ENCODE measurements at regions not wholly inside any gene's neighbourhood (a gene's known extent, or its start where the extent isn't known, plus 50 kb on each side); places are given as distances from the start of the nearest gene placed in this dataset.

GRCh38 chr15:36519067-36519466, 60.4 kb upstream of the CDIN1 start:
- Histone ChIP-seq H3K27ac (no peak overlapping the region), H3K36me3 (replicated peaks in 1 of 2) (no peaks in the 10 kb centered on the region), H3K4me3 (no peak overlapping the region), H3K27me3 (no peaks in the 10 kb centered on the region), H3K4me1 (replicated peaks in 1 of 2) (no peaks in the 10 kb centered on the region), H3K9me3 (replicated peaks in 1 of 3) (no peaks in the 10 kb centered on the region)
- no peak for TF ChIP-seq CTCF (IDR thresholded peaks at IDR 0.05)
- no peak for TF ChIP-seq POLR2A (IDR thresholded peaks at IDR 0.05)
- WGBS, 4 donors, result 88 to 96% (median 90%) methylated on average over 5 to 6 of the region's 6 CpGs
- no peak for DNase-seq
- intact Hi-C loops (cut with DNase I), result no loop called here

GRCh38 chr15:36525430-36525829, 54.0 kb upstream of the CDIN1 start:
- H3K36me3 ChIP-seq (replicated peaks in 1 of 2), result no peaks in the 10 kb centered on the region

GRCh38 chr15:36527235-36528162, 51.9 kb upstream of the CDIN1 start:
- Histone ChIP-seq H3K4me1 (replicated peaks in 1 of 2) (no peaks in the 10 kb centered on the region), H3K27ac (no peak overlapping the region), H3K36me3 (replicated peaks in 1 of 2) (no peaks in the 10 kb centered on the region), H3K4me3 (no peak overlapping the region), H3K27me3 (no peaks in the 10 kb centered on the region), H3K9me3 (replicated peaks in 1 of 3) (no peaks in the 10 kb centered on the region)
- 47 to 56% (median 51%) methylated on average over 9 of the region's 9 CpGs for WGBS, 4 donors
- intact Hi-C loops (cut with DNase I), result no loop called here
- no peak for DNase-seq
- TF ChIP-seq CTCF (IDR thresholded peaks at IDR 0.05), result no peak
- TF ChIP-seq POLR2A (IDR thresholded peaks at IDR 0.05), result no peak

More at GRCh38 chr15:36525430-36525829, 54.0 kb upstream of the CDIN1 start:
- Histone ChIP-seq H3K27me3 (no peaks in the 10 kb centered on the region), H3K4me3 (no peak overlapping the region), H3K4me1 (replicated peaks in 1 of 2) (no peaks in the 10 kb centered on the region), H3K9me3 (replicated peaks in 1 of 3) (no peaks in the 10 kb centered on the region), H3K27ac (no peak overlapping the region)
- intact Hi-C loops (cut with DNase I), result no loop called here
- no peak for DNase-seq
- WGBS, 4 donors, result 60 to 80% (median 73%) methylated on average over 3 of the region's 3 CpGs
- TF ChIP-seq POLR2A (IDR thresholded peaks at IDR 0.05) (no peak), CTCF (IDR thresholded peaks at IDR 0.05) (no peak)

- Histone ChIP-seq H3K27me3 (no peaks in the 10 kb centered on the region), H3K4me1 (replicated peaks in 1 of 2) (no peaks in the 10 kb centered on the region), H3K4me3 (no peak overlapping the region), H3K9me3 (replicated peaks in 1 of 3) (no peaks in the 10 kb centered on the region), H3K36me3 (replicated peaks in 1 of 2) (no peaks in the 10 kb centered on the region), H3K27ac (no peak overlapping the region)
- 81 to 88% (median 84%) methylated on average over 7 of the region's 7 CpGs for WGBS, 4 donors
- DNase-seq, result no peak
- intact Hi-C loops (cut with DNase I), result no loop called here
- no peak for TF ChIP-seq CTCF (IDR thresholded peaks at IDR 0.05)
- TF ChIP-seq POLR2A (IDR thresholded peaks at IDR 0.05), result no peak
These were observed 50.0 kb upstream of the CDIN1 start for GRCh38 chr15:36529296-36530011.

Measured in adrenal gland (tissue), 9 donors.